Transverse colon (tissue), 4 donors: ENCODE measurements at regions not wholly inside any gene's neighbourhood (a gene's known extent, or its start where the extent isn't known, plus 50 kb on each side); places are given as distances from the start of the nearest gene placed in this dataset.

Experiments used
- DNase-seq: peaks from one replicate; pipeline ENCODE4 v3.0.0-alpha.2; 2019
- H3K27ac ChIP-seq, 4 donors: fragments of 200-600 bp; sonication (generic); 2 replicates each; pipeline ENCODE4 v1.5.1; 2016 to 2018; ENCODE audit warnings: inconsistent platforms in 4 of 4
- H3K27me3 ChIP-seq: fragments of 200-600 bp; sonication (generic); 2 replicates; pipeline ENCODE4 v1.5.1; 2017; ENCODE audit warnings: inconsistent platforms
- H3K36me3 ChIP-seq, 4 donors: fragments of 200-600 bp; sonication (generic); 2 replicates each; pipeline ENCODE4 v1.5.1; 2017 to 2019; ENCODE audit warnings: inconsistent platforms in 4 of 4
- H3K4me1 ChIP-seq, 4 donors: fragments of 200-600 bp; sonication (generic); 2 replicates each; pipeline ENCODE4 v1.5.1; 2017 to 2020; ENCODE audit warnings: inconsistent platforms in 4 of 4
- H3K4me3 ChIP-seq, 4 donors: fragments of 200-600 bp; sonication (generic); 1 replicate in 1 of 4; 2 replicates in 3 of 4; pipeline versions ENCODE4 v1.5.1 to v1.6.1; 2017 to 2019; ENCODE audit warnings: inconsistent platforms in 4 of 4
- H3K9me3 ChIP-seq, 2 donors: fragments of 200-600 bp; sonication (generic); 2 replicates each; pipeline ENCODE4 v1.5.1; 2017 to 2019; ENCODE audit warnings: inconsistent platforms in 2 of 2
- EP300 ChIP-seq: sonication (generic); formaldehyde crosslinking; IDR thresholded peaks from one replicate; pipeline ENCODE4 v1.6.1; 2017; ENCODE audit warnings: antibody characterized with exemption, low read depth
- POLR2A ChIP-seq: fragments of 450-650 bp; IDR thresholded peaks from one replicate; pipeline ENCODE4 v1.6.1; 2016; ENCODE audit warnings: antibody characterized with exemption, mild to moderate bottlenecking, moderate library complexity
- POLR2AphosphoS5 ChIP-seq, 3 donors: sonication (generic); formaldehyde crosslinking; IDR thresholded peaks; one replicate each; pipeline ENCODE4 v1.6.1; 2016; ENCODE audit warnings: antibody characterized with exemption in 3 of 3
- WGBS, 2 donors: methylation state at CpG; one replicate each; pipeline ENCODE4 v1.1.5; 2018; ENCODE audit warnings: low coverage in 1 of 2; 5-methylcytosine and 5-hydroxymethylcytosine counted together
- in situ Hi-C, 4 donors: fragments of 200-750 bp; cut with MboI; loops; one replicate each; pipeline versions ENCODE4 v1.15.0 to v1.15.1; 2017; ENCODE audit warnings: low sequenced_read_pairs in 3 of 4, low pct_ligation_motif_present in 1 of 4, low pct_unique_long_range_greater_than_20kb in 1 of 4
- intact Hi-C: fragments of 100-400 bp; cut with DNase I; formaldehyde crosslinking; loops from one replicate; pipeline ENCODE4 v1.15.1; 2023; ENCODE audit warnings: low total_unique reads
- TF ChIP-seq, protein P1 (sequence below), 5 experiments: fragments of 200-600 bp in 3 of 5; fragments of 450-650 bp in 2 of 5; sonication (generic) in 3 of 5; IDR thresholded peaks; 1 replicate in 2 of 5; 2 replicates in 3 of 5; pipeline ENCODE4 v1.5.1; 2016 to 2017; ENCODE audit warnings: antibody characterized with exemption in 5 of 5, inconsistent platforms in 3 of 5, mild to moderate bottlenecking in 2 of 5, moderate library complexity in 1 of 5

DNA sequence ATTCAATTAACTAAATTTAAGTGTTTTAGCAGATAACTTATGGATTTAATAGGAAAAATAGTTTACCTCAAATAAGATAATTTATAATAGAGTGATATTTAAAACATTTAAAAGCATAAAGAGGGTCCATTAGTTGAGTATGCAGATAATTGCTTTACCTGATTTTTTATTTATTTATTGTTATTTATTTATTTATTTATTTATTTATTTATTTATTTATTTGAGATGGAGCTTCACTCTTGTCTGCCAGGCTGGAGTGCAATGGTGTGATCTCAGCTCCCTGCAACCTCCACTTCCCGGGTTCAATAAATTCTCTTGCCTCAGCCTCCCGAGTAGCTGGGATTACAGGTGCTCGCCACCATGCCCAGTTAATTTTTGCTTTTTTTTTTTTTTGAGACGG lies 982.9 kb downstream of the TFAP2A start:
- WGBS, 2 donors: 91 to 100% methylated on average over 4 of the region's 4 CpGs
- H3K4me1 ChIP-seq: no peaks in the 10 kb centered on the region
- no peaks in the 10 kb centered on the region for H3K9me3 ChIP-seq
- no peaks in the 10 kb centered on the region for H3K27me3 ChIP-seq
- H3K27ac ChIP-seq: no peak overlapping the region
- no peak for DNase-seq
- in situ Hi-C loops: no loop called here
- no peaks in the 10 kb centered on the region for H3K36me3 ChIP-seq
- no peak for TF ChIP-seq POLR2A
- no peak overlapping the region for H3K4me3 ChIP-seq
- intact Hi-C loops: no loop called here

DNA sequence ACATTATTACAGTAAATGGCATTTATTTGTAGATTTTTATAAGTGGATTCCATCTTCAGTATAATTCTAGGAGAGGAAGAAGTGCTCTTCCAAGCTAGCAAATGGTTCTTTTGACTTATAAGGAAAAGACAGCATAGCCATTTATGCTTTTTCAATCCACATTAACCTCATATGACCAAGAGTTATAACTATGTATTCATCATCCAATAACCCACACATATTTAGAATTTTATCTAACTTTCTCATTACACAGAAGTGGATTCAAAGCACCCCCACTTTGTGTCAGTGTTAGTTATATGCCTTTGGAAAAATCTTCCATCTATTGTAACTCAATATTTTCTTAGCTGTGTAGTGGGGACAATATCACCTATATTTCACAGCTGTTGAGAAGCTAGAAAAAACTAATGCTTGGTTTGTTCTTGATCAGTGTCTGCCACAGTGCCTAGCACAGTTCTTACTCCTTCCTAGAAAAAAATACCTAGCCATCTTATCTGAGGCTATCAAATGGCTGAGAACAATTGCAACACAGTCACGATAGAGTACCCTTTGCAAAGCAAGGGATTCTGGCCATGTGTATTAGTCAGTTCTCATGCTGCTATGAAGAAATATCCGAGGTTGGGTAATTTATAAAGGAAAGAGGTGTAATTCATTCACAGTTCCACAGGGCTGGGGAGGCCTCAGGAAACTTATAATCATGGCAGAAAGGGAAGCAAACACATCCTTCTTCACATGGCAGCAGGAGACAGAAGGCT lies 986.3 kb downstream of the TFAP2A start:
- no peaks in the 10 kb centered on the region for H3K27me3 ChIP-seq
- in situ Hi-C loops (no loop called here), intact Hi-C loops (no loop called here)
- no peak for TF ChIP-seq POLR2A
- no peak for TF ChIP-seq POLR2AphosphoS5 (IDR thresholded peaks at IDR 0.05)
- TF ChIP-seq, protein P1, sequence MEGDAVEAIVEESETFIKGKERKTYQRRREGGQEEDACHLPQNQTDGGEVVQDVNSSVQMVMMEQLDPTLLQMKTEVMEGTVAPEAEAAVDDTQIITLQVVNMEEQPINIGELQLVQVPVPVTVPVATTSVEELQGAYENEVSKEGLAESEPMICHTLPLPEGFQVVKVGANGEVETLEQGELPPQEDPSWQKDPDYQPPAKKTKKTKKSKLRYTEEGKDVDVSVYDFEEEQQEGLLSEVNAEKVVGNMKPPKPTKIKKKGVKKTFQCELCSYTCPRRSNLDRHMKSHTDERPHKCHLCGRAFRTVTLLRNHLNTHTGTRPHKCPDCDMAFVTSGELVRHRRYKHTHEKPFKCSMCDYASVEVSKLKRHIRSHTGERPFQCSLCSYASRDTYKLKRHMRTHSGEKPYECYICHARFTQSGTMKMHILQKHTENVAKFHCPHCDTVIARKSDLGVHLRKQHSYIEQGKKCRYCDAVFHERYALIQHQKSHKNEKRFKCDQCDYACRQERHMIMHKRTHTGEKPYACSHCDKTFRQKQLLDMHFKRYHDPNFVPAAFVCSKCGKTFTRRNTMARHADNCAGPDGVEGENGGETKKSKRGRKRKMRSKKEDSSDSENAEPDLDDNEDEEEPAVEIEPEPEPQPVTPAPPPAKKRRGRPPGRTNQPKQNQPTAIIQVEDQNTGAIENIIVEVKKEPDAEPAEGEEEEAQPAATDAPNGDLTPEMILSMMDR (IDR thresholded peaks at IDR 0.05): no peak
- TF ChIP-seq EP300: no peak
- H3K4me1 ChIP-seq: no peaks in the 10 kb centered on the region
- no peak for DNase-seq
- 69 to 79% methylated on average over 2 of the region's 2 CpGs for WGBS, 2 donors
- H3K9me3 ChIP-seq: no peaks in the 10 kb centered on the region
- H3K27ac ChIP-seq: no peak overlapping the region
- no peak overlapping the region for H3K4me3 ChIP-seq
- H3K36me3 ChIP-seq: no peaks in the 10 kb centered on the region

DNA sequence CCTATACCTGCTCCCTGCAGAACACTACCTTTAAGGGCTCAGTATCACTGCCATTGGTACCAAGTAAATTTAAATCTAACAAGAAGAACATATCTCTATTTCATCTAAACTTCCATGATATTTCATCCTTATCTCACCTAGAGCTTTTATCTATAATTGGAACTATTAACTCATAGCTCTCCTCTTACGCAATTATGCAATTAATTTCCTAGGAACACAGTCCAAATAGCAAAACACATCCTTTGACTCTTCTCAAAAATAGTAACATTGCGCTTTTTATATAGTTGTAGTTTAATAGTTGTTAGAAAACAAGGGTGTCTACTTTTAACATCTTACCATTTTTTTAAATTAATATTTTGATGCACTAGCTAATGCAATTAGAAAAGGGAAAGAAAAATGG lies 986.8 kb upstream of the SLC35B3 start:
- no peak overlapping the region for H3K27ac ChIP-seq
- no peak for DNase-seq
- TF ChIP-seq, protein P1 (IDR thresholded peaks at IDR 0.05): no peak
- TF ChIP-seq EP300 (no peak), POLR2AphosphoS5 (IDR thresholded peaks at IDR 0.05) (no peak), POLR2A (no peak)
- no peaks in the 10 kb centered on the region for H3K36me3 ChIP-seq
- H3K9me3 ChIP-seq: no peaks in the 10 kb centered on the region
- intact Hi-C loops (loop anchor here (5.0 kb wide), 1 partner anchor 1095 kb away; no protein-coding TSS in a partner anchor), in situ Hi-C loops (loop anchor here in 1 of 4 donors (25.0 kb wide), 1 partner anchor 435 kb away; no protein-coding TSS in a partner anchor)
- H3K4me3 ChIP-seq: no peak overlapping the region
- WGBS, 2 donors: 89 to 90% methylated on average over 2 of the region's 2 CpGs
- H3K4me1 ChIP-seq: no peaks in the 10 kb centered on the region
- H3K27me3 ChIP-seq: no peaks in the 10 kb centered on the region

DNA sequence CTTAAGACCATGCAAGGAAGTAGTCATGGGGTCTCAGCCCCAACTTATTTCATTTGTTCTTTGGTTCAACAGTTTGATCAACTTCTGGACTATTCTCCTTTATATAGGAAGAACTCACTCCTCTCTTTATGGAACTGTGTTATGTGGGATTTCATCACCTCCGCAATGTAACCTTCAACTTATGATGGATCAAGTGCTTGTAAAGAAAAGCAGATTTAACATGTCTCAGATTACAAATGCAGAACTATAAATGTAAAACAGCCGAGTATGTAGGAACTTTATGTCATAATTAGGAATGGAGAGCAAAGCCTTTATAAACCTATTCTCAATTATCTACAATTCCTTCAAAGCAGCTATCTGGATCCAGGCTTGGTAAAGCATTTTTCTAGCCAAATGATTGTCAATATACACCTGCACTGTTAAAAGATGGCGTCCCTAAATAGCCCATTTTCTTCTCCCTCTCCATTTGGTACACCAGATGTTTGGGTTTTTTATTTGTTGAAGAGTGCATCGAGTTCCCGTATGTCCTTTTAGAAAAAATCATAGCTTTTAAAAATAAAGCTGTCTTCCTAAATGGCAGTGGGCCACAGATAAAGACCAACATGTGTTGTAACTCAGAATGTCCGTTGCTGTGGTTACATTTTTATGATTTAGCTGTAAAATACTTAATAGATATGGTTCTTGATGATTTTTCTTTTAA lies 985.1 kb upstream of the SLC35B3 start:
- DNase-seq: no peak
- H3K9me3 ChIP-seq: no peaks in the 10 kb centered on the region
- no peak overlapping the region for H3K27ac ChIP-seq
- H3K4me3 ChIP-seq: no peak overlapping the region
- TF ChIP-seq POLR2AphosphoS5 (IDR thresholded peaks at IDR 0.05) (no peak), EP300 (no peak), POLR2A (no peak)
- TF ChIP-seq, protein P1 (IDR thresholded peaks at IDR 0.05): no peak
- intact Hi-C loops (loop anchor here (5.0 kb wide), 1 partner anchor 1093 kb away; no protein-coding TSS in a partner anchor), in situ Hi-C loops (loop anchor here in 1 of 4 donors (25.0 kb wide), 1 partner anchor 433 kb away; no protein-coding TSS in a partner anchor)
- no peaks in the 10 kb centered on the region for H3K36me3 ChIP-seq
- WGBS, 2 donors: 53 to 70% methylated on average over 6 of the region's 6 CpGs
- no peaks in the 10 kb centered on the region for H3K27me3 ChIP-seq
- H3K4me1 ChIP-seq: no peaks in the 10 kb centered on the region
